Activated CD4-positive, alpha-beta T cell treated with anti-CD3 and anti-CD28 coated beads, Interleukin-10, Interleukin-2, amounts not matched to agents 100 ng/mL and 50 ng/mL, durations not matched to agents 16 hours and 8 hours (primary cell): ENCODE measurements at regions not wholly inside any gene's neighbourhood (a gene's known extent, or its start where the extent isn't known, plus 50 kb on each side); places are given as distances from the start of the nearest gene placed in this dataset.

Experiments used
- DNase-seq: peaks from one replicate; pipeline ENCODE4 v3.0.0-alpha.2; 2020

DNA sequence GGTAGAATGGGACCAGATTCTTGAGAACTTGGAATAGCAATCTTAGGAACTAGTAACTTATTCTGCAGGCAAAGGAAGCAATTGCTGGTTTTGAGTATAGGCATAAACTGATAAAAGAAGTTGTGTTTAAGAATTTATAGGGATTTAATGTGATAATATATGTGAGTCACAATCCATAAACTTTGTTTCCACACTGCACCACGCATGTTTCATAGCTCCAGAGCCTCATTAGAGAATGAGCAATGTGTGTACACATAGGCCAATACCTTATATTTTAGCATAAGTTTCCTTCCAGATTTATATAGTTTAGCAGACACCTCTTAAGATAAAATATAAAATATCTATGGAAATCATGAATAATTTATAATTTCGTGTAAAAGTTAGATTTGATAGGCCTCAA lies 175.5 kb upstream of the SEMA3A start:
- DNase-seq = no peak

DNA sequence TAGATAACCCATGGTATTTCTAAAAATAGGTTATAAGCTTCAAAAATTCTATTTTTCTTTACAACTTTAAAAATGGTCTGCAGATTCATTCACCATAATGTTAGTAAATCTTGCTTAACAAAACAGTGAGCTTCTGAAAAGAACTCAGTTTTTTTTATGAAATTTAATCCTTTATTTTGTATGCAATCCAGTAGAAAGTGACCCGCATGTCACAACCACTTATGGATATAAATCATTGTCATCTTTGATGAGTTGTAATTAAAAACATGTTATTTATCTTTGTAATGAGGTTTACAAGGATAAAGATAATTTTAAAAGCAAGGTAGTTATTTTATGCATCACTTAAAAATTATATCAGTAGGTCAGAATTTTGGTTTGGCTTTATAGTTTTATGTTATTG lies 173.5 kb upstream of the SEMA3A start:
- DNase-seq = no peak

DNA sequence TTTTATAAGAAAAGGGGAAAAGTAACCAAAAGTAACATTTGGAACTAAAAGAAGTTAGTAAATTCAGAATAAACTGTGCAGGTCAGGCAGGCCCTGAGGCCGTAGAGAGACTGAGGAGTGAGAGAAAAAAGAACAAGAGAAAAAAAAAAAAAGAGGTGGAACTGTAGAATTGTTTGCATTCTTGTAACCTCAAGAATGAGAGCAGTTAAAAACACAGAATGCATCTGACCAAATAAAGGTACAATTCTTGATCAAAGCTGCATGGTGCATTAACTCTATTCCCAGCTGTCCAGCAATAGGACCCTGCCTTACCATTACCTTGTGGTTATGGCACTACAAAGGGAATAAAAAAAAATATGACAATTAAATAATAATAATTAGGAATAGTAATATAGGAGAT lies 170.1 kb upstream of the SEMA3A start:
- no peak for DNase-seq

DNA sequence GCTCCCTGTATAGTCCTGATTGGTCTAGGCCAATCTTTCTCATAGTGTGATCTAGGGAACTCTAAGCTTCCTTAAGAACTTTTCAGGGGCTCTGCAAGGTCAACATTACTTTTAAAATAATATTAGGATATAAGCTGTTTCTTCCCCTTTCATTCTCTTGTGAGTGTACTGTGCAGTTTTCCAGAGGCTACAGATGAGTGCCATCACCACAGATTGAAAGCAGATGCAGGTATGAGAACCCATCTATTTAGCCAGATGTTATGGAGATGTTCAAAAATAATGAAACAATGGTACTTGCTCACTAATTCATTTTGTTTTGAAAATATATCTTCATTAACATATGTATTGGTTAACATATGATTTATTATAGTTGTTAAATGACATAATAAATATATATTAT lies 169.2 kb upstream of the SEMA3A start:
- no peak for DNase-seq

DNA sequence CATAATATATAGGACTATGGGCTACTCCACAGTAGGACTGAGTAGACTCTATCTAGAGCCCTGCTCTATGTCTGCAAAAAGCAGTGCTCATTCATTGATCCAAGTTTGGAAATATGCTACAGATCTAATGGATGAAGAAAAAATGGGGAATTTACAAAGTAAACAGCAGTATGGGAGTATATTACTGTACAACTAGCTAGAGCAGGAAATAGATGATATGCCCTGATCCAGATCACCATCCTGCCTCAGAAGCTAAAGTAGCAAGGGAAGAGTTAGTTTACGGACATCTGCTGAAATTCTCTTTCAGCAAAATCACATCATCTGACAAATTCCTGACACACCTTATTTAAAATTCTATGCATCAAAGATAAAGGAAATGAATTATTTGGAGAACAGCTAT lies 168.2 kb upstream of the SEMA3A start:
- DNase-seq = no peak

DNA sequence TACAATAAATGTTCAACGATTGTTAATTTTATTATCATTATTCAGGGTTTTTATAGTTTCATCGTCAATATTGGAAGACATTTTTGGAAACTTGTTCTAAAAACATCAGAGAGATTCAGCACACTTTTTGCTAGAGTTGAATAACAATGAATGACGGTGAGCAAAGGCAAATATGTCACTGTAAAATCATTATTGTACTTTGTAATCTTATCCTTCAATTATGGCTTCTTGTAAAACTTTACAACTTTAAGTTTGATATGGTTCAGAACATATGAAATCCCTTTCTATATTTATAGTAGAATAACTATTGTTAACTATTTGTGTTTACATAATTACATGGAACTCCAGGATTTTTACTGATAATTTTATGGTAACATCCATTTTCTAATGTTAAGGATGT lies 167.8 kb upstream of the SEMA3A start:
- DNase-seq = no peak

DNA sequence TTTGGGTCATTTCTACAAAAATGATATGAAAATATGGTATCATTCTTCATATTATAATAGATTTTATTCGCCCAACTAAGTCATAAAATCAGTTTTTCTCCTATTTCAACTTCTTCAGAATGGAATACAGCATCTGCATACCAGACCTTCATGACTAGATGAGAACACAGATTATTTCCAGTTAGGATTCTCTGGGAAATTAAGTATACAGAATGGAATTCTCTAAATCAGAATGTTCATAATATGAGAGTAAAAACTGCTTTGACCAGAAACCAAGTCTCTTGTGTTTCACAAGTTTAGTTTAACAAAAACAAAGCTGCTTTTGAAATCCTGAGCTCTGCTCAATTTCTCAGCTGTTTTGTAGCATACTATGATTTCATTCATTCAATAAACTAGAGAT lies 160.3 kb upstream of the SEMA3A start:
- DNase-seq = no peak

DNA sequence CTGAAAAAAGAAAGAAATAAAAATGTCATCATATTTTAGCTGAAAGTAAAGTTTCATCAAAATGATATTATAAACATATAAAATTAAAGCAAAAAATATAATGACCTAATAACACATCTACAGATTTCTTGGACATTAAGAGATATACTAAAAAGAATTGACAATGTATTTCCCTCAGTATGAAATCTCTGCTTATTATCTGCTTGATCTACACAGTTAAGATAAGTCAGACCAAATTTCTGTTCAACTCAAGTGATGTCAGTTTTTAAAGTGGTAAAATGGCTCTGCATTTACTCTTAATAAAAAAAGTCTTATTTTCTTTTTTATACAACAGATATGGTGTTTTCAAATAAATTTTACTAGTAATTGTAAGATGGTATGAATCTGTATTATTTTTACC lies 159.4 kb upstream of the SEMA3A start:
- DNase-seq = no peak

DNA sequence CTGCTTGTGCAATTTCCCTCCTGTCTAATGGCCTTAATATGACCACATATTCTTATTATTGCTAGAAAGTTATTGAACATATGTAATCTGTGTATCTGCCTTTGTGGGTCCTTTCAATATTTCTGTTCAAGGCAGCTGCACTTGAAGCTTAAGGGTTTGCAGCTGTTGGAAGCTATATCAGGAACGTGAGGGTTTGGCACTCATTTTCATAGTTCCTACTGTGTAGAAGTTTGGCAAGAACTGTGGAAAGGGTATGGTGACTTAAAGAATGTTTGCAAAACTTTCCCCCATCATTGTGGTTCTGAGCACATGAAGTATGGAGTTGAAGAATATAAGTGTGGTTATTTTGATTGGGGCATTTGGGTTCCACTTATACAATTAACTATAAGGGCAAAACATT lies 144.7 kb upstream of the SEMA3A start:
- DNase-seq = no peak

DNA sequence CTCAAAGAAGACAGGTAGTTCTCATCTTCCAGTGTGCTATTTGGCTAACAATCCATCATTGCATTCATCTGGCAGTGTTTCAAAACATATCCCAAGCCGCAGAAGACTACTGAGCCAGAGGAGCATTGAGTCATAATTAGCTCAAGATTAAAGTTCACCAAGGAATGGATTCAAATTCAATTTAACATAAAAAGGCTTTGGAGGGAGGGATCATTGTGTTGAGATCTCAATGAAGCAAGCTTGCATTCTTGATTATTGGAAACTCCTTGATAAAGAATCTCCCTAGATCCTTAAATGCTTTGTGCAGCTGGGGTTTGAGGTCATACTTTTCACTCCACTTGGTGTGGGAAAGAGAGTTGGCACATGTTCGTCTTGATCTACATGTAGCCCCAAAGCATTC lies 142.8 kb upstream of the SEMA3A start:
- DNase-seq = no peak

DNA sequence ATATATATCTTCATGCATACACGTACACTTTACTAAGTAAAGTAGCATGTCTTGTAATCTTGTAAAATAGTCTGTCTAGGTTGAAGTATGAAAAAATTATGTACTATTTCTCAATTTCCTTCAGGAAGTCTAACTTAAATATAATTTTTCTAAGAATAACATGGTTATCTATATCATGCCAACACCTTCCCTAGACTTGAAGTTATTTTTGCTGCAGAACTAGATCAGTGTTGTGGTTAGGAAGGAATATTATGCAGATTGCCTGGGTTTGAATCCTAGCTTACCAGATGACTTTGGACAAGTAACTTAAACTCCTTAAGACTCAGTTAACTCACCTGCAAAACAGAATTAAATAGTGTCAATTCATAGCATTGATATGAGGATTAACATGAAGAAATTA lies 142.2 kb upstream of the SEMA3A start:
- DNase-seq = no peak

DNA sequence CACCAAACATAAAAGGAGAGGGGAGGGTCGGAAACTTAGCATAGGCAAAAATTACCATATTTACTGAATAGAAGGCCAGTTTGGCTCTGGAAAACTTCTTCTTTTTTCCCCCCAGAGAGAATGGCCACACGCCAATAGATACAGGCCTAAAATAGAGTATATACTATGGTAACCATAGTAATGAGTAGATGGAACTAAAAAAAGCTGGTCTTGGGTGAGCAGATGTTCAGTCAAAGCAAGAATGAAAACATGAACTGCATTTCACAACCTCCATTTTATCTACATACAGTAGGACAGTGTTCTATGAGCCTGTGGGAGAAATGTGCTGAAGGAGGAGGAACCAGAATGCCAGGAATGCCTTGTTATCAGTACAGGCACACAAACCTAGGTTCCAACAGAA lies 141.7 kb upstream of the SEMA3A start:
- DNase-seq = no peak

DNA sequence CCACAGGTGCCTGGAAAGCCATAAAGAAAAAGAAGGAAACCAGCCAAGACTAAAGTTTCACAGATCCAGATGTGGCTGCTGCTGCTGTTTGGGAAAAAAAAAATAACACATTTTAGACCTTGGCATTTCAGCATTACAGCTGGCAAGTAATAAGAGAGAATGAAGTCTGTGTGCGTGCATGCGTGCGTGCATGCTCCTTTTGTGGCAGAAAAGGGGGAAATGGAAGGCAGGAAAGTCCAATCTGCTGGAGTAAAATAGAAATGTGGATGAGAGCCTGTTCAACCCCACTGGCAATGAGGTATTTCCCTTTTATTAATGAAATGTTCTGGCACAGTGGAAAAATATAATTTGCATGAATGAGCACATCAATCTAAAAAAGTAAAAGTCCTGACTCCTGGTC lies 137.0 kb upstream of the SEMA3A start:
- DNase-seq = no peak

DNA sequence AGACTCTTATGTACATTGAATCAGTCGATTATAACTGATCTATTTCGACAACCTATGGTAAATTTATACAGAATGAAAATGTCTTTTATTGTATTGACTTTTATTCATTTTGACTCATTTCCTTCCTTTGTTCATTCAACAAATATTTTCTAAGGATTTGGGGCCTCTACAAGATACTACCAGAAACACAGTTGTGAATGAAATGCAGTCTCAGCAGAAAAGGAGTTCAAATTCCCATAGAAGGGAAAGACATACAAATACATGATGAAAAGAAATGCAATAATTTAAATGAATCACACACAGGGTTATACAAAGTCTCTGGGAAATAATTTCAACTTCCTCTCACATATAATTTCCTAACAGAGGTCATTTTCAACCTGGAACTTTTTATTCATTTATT lies 134.0 kb upstream of the SEMA3A start:
- no peak for DNase-seq

DNA sequence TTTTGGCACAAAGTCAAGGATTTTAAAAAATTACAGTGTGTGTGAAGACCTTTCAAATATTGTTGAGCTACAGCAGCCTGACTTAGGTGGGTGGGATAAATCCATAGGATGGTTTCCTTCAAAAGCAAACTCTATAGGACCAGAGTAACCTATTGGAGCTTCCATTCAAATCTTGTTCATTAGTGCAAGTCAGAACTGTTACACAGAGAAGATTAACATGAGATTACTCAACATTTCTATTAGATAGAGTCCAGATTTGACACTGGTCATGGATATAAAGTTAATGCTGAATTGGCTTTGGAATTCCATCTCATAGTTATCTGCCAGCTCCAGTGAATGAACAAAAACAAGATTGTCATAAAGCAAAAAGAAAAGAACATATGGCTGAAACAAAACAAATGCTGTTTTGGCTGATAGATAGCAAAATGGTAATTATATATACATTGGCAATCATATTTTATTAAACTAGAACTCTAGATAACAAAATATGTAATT lies 129.6 kb upstream of the SEMA3A start:
- no peak for DNase-seq

DNA sequence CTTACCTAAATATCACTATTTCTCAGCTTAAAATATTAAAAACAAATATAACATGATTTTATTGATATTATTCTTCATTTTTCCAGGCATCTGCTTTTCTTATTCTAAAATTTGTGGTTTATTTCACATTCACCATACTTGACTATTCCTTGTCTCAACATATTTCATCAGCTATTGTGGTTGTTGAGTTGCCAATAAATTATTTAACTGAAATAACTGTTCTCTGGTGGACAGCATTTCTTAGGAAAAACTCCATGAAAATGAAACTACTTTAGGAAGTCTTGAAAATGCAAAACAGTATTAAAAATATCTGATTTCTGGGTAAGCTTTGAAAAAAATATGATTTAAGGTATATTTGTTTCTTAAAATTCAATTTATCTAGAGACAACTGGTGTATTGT lies 122.9 kb upstream of the SEMA3A start:
- no peak for DNase-seq

DNA sequence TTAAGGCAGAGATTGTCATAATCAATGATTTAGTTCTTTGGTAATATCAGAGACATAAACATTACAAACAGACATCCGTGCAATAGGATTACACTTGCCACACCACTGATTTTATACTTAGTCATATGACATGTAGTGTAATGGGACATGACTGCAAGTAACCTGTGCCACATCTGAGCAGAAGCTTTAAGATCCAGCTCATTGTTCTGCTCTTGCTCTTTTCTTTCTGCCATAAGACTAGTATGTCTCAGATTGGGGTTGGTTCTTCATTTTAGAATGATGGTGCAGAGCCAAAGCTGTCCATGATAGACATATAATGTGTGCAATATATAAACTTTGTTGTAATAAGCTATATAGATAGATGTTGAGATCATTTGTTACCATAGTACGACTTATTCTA lies 119.7 kb upstream of the SEMA3A start:
- DNase-seq = no peak

DNA sequence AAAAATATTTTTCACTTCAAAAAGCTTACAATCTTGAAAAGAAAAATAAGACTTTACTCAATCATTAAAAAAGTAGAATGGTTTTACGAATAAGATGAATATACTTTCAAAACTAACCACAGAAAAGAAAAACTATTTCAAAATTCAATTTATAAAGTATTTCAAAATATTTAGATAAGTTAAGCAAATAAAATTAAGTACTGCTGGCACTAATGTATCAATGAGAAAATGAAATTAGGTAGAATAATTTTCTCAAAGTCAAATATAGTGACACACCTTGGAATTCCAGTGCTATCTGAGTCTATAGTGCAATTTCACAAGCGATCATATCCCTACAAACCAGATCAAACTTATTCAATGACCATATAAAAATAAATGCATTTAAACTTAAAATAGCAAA lies 109.8 kb upstream of the SEMA3A start:
- DNase-seq = no peak

DNA sequence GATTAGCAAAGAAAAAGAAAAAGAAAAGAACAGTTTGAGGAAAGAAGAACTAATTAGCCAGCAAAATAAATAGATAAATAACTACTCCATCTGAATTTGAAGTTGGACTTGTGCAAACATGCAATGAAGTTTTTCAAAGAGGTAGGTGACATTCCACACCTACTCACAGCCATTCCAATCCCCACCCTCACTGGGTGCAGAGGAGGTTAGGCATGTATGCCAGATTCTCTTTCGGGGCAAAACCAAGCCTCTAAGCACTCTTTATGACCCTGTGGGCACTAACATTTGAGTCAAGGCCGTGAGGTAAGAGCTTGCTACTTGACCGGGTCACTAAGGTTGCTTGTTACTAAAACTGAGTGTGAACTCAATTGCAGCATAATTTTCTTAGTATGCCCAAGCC lies 108.4 kb upstream of the SEMA3A start:
- DNase-seq = no peak

DNA sequence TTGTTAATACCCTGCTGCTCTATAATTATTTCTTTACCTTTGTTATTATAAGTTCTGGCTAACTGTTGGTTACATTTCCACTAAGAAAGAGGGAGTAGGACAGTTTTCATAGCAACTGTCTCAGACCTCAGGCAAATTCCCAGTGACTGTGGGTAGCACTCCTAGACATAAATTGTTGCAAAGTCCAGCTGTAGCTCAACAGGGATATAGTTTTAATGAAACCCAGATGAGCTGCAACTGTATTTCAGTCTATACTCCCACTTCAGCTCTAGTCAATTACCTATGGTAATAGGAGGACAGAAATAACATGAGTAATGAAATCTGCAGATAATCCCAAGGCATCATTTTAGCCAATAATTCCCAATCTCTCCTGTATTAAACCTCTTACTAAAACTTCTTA lies 103.0 kb upstream of the SEMA3A start:
- no peak for DNase-seq

DNA sequence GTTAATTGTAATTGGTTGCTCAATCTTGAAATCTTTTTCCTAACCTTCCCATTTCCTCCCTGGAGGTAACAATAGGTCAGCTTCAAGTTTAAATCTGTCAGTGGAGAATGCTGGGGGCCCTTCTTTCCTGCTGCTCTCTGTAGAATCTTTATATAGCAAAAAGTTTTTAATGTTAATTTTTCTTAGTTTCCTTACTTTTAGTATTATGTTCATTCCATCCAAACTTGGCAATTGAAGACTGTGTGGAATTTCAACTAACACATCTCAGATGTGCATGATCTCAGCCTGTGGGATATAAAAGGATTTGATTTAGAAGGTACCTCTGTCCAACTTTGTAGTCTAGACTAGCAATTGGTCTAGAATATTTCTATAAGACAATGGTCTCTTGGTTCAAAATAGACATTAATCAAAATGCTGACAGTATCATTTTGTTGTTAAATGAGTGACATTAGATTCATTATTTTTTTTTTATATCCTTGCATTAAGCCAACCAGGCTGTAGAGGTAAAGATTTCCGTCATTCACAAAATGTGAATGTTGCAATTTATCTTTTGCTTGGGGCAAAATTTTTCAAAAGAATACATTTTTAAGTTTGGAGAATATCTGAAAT lies 100.4 kb upstream of the SEMA3A start:
- DNase-seq = no peak

DNA sequence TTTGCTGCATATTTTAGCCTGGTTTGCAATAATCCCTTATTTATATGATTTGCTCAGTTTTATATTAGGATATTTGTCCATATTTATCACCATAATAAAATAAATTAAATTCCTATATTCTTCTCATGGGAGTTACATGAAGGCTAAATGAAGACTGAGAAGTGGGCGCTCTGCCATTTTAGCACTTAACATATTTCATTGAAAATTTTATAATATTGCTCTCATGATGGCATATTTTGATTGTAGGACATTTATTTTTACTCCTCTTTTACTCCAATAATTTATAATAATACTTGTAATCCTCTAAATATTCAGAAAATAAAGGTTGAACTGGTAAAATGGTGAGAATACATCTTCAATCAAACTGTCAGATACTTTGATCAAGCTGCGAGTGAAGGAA lies 99.8 kb upstream of the SEMA3A start:
- DNase-seq = no peak

DNA sequence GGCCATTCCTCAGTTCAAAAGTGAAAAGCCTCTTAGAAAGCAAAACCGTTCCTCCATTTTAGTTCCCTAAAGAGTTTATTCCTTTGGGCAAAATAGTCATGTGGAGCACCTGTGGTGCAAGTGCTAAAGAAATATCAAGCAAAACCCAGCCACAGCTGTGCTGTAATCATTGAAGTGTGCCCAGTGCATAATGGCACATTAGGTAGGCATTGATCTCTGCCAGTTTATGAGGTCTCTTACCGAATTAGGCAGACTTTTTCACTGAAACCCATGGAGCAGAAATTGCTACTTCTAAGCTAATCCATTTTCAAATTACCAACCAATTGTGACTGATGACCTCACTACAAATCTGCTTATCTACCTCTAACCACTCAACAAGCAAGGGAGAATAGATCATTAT lies 97.2 kb upstream of the SEMA3A start:
- no peak for DNase-seq

DNA sequence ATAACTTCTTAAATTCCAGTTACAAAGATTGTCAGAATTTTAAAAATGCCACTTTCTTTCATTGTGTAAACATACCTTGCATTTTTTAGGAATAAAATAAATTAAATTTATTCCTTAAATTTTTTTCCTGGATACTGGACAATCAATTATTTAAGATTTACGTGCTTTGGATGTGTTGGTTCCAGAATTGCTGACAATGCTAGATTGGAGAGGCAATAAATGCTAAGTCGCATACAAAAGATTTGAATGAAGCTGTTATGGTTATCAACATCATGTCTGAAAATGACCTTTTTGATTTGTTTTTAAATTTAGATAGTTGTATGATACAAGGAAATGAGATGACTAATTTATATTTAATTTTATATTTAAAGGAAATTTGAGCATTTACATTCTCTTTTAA lies 89.2 kb upstream of the SEMA3A start:
- DNase-seq = no peak

DNA sequence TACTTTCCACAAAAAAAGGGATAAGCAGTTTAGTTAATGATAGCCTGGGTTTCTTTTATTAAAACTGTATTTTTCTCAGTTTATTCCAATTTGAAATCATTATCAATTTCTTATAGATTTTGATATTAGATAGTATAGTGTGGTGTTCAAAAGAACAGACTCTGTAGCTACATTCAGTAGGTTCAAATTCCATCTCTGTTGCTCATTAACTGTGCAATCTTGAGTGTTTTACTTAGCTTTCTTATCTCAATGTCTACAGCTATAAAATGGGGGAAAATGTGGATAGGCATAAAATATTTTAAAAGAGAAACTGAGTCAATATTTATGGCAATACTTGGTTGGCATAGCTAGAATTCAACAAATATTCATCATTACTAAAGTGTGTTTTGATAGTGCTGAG lies 86.9 kb upstream of the SEMA3A start:
- no peak for DNase-seq
